Vagina (tissue), 2 donors: ENCODE measurements at regions not wholly inside any gene's neighbourhood (a gene's known extent, or its start where the extent isn't known, plus 50 kb on each side); places are given as distances from the start of the nearest gene placed in this dataset.

Experiments
- CTCF ChIP-seq, 3 experiments: fragments of 450-650 bp in 2 of 3; fragments of 200-600 bp in 1 of 3; sonication (generic) in 1 of 3; IDR thresholded peaks; one replicate each; pipeline ENCODE4 v1.5.1; 2017 to 2019; ENCODE audit warnings: antibody characterized with exemption in 3 of 3, mild to moderate bottlenecking in 2 of 3, moderate library complexity in 2 of 3
- POLR2A ChIP-seq, 2 donors: fragments of 450-650 bp; IDR thresholded peaks; one replicate each; pipeline ENCODE4 v1.6.1; 2017; ENCODE audit warnings: antibody characterized with exemption in 2 of 2, mild to moderate bottlenecking in 2 of 2, moderate library complexity in 2 of 2
- POLR2AphosphoS5 ChIP-seq, 2 donors: sonication (generic); formaldehyde crosslinking; IDR thresholded peaks; one replicate each; pipeline ENCODE4 v1.9.0; 2017; ENCODE audit warnings: antibody characterized with exemption in 2 of 2, mild to moderate bottlenecking in 2 of 2, low read depth in 1 of 2; ENCODE audit not compliant: insufficient read depth in 1 of 2

- TF ChIP-seq CTCF (IDR thresholded peaks at IDR 0.05) (no peak), POLR2AphosphoS5 (IDR thresholded peaks at IDR 0.05; ENCODE audit: insufficient read depth in 1 of 2, low read depth in 1 of 2) (no peak), POLR2A (IDR thresholded peaks at IDR 0.05) (no peak)
These were observed 110.7 kb upstream of the CXCL14 start for GRCh38 chr5:135689506-135689905.
